SU-DHL-6 (cell line): ENCODE measurements at regions not wholly inside any gene's neighbourhood (a gene's known extent, or its start where the extent isn't known, plus 50 kb on each side); places are given as distances from the start of the nearest gene placed in this dataset.

Experiments
- H2AFZ ChIP-seq: fragments of 200-600 bp; sonication (generic); 2 replicates; pipeline ENCODE4 v1.6.1; 2014; ENCODE audit warnings: low read depth, mild to moderate bottlenecking, moderate library complexity, mixed read lengths, antibody characterized with exemption, low read length; ENCODE audit not compliant: severe bottlenecking
- H3F3A ChIP-seq: fragments of 200-600 bp; shearing (Covaris generic); 2 replicates; pipeline ENCODE4 v1.6.0; 2016; ENCODE audit warnings: antibody characterized with exemption, mild to moderate bottlenecking; ENCODE audit not compliant: insufficient read depth
- H3K27ac ChIP-seq: fragments of 200-600 bp; sonication (generic); 2 replicates; pipeline ENCODE4 v1.5.1; 2016; ENCODE audit warnings: low read depth, mild to moderate bottlenecking, low read length, moderate library complexity, mixed read lengths
- H3K27me3 ChIP-seq: fragments of 200-600 bp; sonication (generic), shearing (Covaris generic); 2 replicates; pipeline ENCODE4 v1.6.0; 2014; ENCODE audit warnings: mild to moderate bottlenecking, low read length
- H3K36me3 ChIP-seq: fragments of 200-600 bp; sonication (generic); 2 replicates; pipeline ENCODE4 v1.6.1; 2014; ENCODE audit warnings: mild to moderate bottlenecking, low read length, mixed read lengths
- H3K4me2 ChIP-seq: fragments of 300-600, 200-600 bp; shearing (Covaris generic), sonication (generic); 2 replicates; pipeline ENCODE4 v1.6.0; 2014; ENCODE audit warnings: low read length, low read depth, mild to moderate bottlenecking; ENCODE audit not compliant: poor library complexity, severe bottlenecking
- H3K4me3 ChIP-seq: fragments of 200-600 bp; sonication (generic); 2 replicates; pipeline ENCODE4 v1.5.1; 2014; ENCODE audit warnings: antibody characterized with exemption, low read length, mild to moderate bottlenecking, mixed read lengths; ENCODE audit not compliant: insufficient read depth, poor library complexity, severe bottlenecking
- H3K79me2 ChIP-seq: fragments of 200-600 bp; sonication (generic); 2 replicates; pipeline ENCODE4 v1.6.1; 2014; ENCODE audit warnings: mild to moderate bottlenecking, low read length, moderate library complexity; ENCODE audit not compliant: insufficient read depth
- H3K9ac ChIP-seq: fragments of 200-600 bp; sonication (generic); 2 replicates; pipeline ENCODE4 v1.7.0; 2014; ENCODE audit warnings: mild to moderate bottlenecking, low read length
- H3K9me2 ChIP-seq: fragments of 200-600 bp; sonication (generic); replicated peaks from 2 replicates; pipeline ENCODE4 v1.6.1; 2014; ENCODE audit warnings: low read length; ENCODE audit not compliant: insufficient read depth
- H3K9me3 ChIP-seq: fragments of 200-600 bp; sonication (generic); 2 replicates; pipeline ENCODE4 v1.6.1; 2014; ENCODE audit warnings: low read length, mixed read lengths; ENCODE audit not compliant: insufficient read depth
- H4K20me1 ChIP-seq: fragments of 200-600 bp; sonication (generic); 2 replicates; pipeline ENCODE4 v1.6.1; 2014; ENCODE audit warnings: low read depth, mild to moderate bottlenecking, antibody characterized with exemption, low read length, moderate library complexity, mixed read lengths
- EZH2phosphoT487 ChIP-seq: fragments of 200-600 bp; sonication (generic), shearing (Covaris generic); conservative IDR thresholded peaks from 2 replicates; pipeline ENCODE4 v1.6.1; 2018; ENCODE audit warnings: mild to moderate bottlenecking, antibody characterized with exemption, low read length, moderate library complexity, mixed read lengths
- TF ChIP-seq, protein P1 (sequence below): fragments of 200-600 bp; sonication (generic); IDR thresholded peaks from one replicate; pipeline ENCODE4 v1.5.1; 2017; ENCODE audit warnings: antibody characterized with exemption, mild to moderate bottlenecking, low read length, moderate library complexity; ENCODE audit not compliant: insufficient read depth, poor library complexity, severe bottlenecking

DNA sequence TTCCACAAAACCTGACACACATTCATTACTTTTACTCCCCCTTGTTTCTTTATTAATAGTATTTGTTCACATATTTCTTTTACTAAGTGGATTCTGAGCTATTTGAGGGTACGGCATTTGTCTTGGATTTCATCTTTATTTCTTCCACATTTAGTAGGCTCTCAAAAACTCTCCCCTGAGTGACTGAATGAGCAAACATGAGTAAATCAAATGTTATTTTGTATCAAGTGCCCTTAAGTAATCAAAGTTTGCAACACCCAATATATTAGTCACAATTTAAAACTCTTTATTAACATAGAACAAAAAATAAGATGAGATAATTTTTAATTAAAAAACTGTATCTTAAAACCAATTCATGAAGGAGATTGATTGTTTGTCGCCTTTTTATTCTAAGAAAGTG is 1101.9 kb upstream of the TENM4 start:
- Histone ChIP-seq H3K4me3 (no peak overlapping the region), H4K20me1 (no peaks in the 10 kb centered on the region), H3K9ac (no peak overlapping the region), H2AFZ (no peak overlapping the region), H3K79me2 (no peaks in the 10 kb centered on the region), H3K36me3 (no peaks in the 10 kb centered on the region), H3K9me3 (no peaks in the 10 kb centered on the region), H3F3A (no peaks in the 10 kb centered on the region), H3K27ac (no peak overlapping the region), H3K27me3 (no peaks in the 10 kb centered on the region), H3K4me2 (no peak overlapping the region), H3K9me2 (no peaks in the 10 kb centered on the region)
- TF ChIP-seq, protein P1, sequence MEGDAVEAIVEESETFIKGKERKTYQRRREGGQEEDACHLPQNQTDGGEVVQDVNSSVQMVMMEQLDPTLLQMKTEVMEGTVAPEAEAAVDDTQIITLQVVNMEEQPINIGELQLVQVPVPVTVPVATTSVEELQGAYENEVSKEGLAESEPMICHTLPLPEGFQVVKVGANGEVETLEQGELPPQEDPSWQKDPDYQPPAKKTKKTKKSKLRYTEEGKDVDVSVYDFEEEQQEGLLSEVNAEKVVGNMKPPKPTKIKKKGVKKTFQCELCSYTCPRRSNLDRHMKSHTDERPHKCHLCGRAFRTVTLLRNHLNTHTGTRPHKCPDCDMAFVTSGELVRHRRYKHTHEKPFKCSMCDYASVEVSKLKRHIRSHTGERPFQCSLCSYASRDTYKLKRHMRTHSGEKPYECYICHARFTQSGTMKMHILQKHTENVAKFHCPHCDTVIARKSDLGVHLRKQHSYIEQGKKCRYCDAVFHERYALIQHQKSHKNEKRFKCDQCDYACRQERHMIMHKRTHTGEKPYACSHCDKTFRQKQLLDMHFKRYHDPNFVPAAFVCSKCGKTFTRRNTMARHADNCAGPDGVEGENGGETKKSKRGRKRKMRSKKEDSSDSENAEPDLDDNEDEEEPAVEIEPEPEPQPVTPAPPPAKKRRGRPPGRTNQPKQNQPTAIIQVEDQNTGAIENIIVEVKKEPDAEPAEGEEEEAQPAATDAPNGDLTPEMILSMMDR = no peak
- TF ChIP-seq EZH2phosphoT487 = no peak

DNA sequence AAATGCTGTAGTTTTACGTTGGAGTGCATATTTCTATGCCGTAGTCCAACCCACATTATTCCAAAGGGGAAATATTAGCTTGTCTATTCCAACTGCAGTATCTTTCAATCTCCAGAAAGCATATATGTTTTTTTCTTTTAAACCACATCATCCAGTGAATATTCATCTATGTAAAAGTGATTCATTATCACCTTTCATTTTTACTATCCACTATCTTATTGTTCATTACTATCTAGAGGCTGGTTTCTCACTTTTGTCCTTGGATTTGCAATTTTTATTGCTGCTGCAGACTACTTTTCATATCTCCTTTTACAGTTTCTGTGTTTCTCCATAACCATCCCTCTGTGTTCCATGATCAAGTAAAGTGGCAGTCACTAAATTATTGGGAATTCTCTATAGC is 1097.2 kb upstream of the TENM4 start:
- Histone ChIP-seq H4K20me1 (no peaks in the 10 kb centered on the region), H3K9ac (no peak overlapping the region), H2AFZ (no peak overlapping the region), H3K36me3 (no peaks in the 10 kb centered on the region), H3K27me3 (no peaks in the 10 kb centered on the region), H3K27ac (no peak overlapping the region), H3K9me2 (no peaks in the 10 kb centered on the region), H3K9me3 (no peaks in the 10 kb centered on the region), H3K4me2 (no peak overlapping the region), H3K79me2 (no peaks in the 10 kb centered on the region), H3K4me3 (no peak overlapping the region), H3F3A (no peaks in the 10 kb centered on the region)
- TF ChIP-seq, protein P1 = no peak
- no peak for TF ChIP-seq EZH2phosphoT487

DNA sequence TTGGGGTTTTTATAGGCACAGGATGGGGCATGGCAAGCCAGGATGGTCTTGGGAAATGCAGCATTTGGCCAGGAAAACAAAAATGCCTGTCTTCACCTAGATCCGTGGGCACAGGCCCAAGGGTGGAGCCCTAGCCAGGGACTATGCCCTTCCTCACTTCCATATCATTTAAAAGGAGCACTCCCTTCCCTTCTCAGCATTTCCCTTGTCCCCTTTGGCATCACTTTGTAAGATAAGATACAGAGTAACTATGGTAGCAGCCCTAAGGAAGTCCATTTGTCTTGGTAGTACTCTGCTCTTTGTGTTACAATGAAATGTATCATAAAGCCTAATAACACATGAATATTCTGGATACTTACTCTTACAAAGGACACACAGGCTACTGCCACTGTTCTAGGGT is 1092.6 kb upstream of the TENM4 start:
- Histone ChIP-seq H3K9me2 (no peaks in the 10 kb centered on the region), H3K9me3 (no peaks in the 10 kb centered on the region), H3K36me3 (no peaks in the 10 kb centered on the region), H3K27me3 (no peaks in the 10 kb centered on the region), H3K79me2 (no peaks in the 10 kb centered on the region), H3K27ac (no peak overlapping the region), H4K20me1 (no peaks in the 10 kb centered on the region), H3F3A (no peaks in the 10 kb centered on the region), H3K4me3 (no peak overlapping the region), H2AFZ (no peak overlapping the region), H3K4me2 (no peak overlapping the region), H3K9ac (no peak overlapping the region)
- TF ChIP-seq, protein P1 = no peak
- no peak for TF ChIP-seq EZH2phosphoT487
